GM12891 (cell line): ENCODE measurements at regions not wholly inside any gene's neighbourhood (a gene's known extent, or its start where the extent isn't known, plus 50 kb on each side); places are given as distances from the start of the nearest gene placed in this dataset.

Source experiments
- PAX5 ChIP-seq: IDR thresholded peaks from 2 replicates; pipeline ENCODE4 v1.6.1; 2011; ENCODE audit warnings: low read length, moderate library complexity, mild to moderate bottlenecking; ENCODE audit not compliant: insufficient read depth, severe bottlenecking
- POLR2A ChIP-seq: IDR thresholded peaks from 2 replicates; pipeline ENCODE4 v1.6.1; 2011; ENCODE audit warnings: low read depth, low read length, control low read depth
- POLR2AphosphoS5 ChIP-seq: IDR thresholded peaks from 2 replicates; pipeline ENCODE4 v1.6.1; 2011; ENCODE audit warnings: low read depth, low read length, control low read depth
- POU2F2 ChIP-seq: IDR thresholded peaks from 2 replicates; pipeline ENCODE4 v1.6.1; 2011; ENCODE audit warnings: low read depth, mild to moderate bottlenecking, control low read depth, low read length, moderate library complexity
- SPI1 ChIP-seq: IDR thresholded peaks from 2 replicates; pipeline ENCODE4 v1.6.1; 2011; ENCODE audit warnings: low read depth, low read length, control low read depth
- TAF1 ChIP-seq: IDR thresholded peaks from 2 replicates; pipeline ENCODE4 v1.6.1; 2011; ENCODE audit warnings: low read depth, low read length, control low read depth

- TF ChIP-seq TAF1 (no peak), PAX5 (no peak), POLR2A (no peak), POLR2AphosphoS5 (no peak), SPI1 (no peak), POU2F2 (no peak)
Observed at GRCh38 chr11:30172883-30173311, 57.9 kb upstream of the FSHB start.
